Left ventricle myocardium superior (tissue), 1 donor: ENCODE measurements at regions not wholly inside any gene's neighbourhood (a gene's known extent, or its start where the extent isn't known, plus 50 kb on each side); places are given as distances from the start of the nearest gene placed in this dataset.

Source experiments
- ATAC-seq: fragments of 200-7000 bp; cut with Tn5 transposase; one replicate; pipeline ENCODE4 v1.9.1; 2020; ENCODE audit warnings: mild to moderate bottlenecking, moderate library complexity
- DNase-seq: peaks from one replicate; pipeline ENCODE4 v3.0.0-alpha.2; 2020
- intact Hi-C: fragments of 100-400 bp; cut with micrococcal nuclease; formaldehyde crosslinking; loops from one replicate; pipeline ENCODE4 v1.11.0; 2022
- donor health status: DM: no; HTN: yes; CAD: no; lungs with severe emphysema.

- ATAC-seq (no peak), DNase-seq (no peak)
- intact Hi-C loops = no loop called here
Measured at GRCh38 chr11:111049131-111049530, 196.4 kb upstream of the POU2AF2 start.

GRCh38 chr11:111047374-111047773 lies 198.2 kb upstream of the POU2AF2 start:
- no peak for ATAC-seq
- no peak for DNase-seq
- intact Hi-C loops = no loop called here

GRCh38 chr11:111046291-111046690 lies 199.2 kb upstream of the POU2AF2 start:
- intact Hi-C loops = no loop called here
- no peak for ATAC-seq
- DNase-seq = no peak

GRCh38 chr11:111045874-111046273 lies 199.7 kb upstream of the POU2AF2 start:
- ATAC-seq = peak; percentile 79
- intact Hi-C loops = no loop called here
- DNase-seq = no peak

GRCh38 chr11:111045407-111045803 lies 200.1 kb upstream of the POU2AF2 start:
- ATAC-seq (peak; percentile 82), DNase-seq (no peak)
- intact Hi-C loops = no loop called here

GRCh38 chr11:111044751-111045406 lies 200.6 kb upstream of the POU2AF2 start:
- ATAC-seq = no peak
- intact Hi-C loops = no loop called here
- no peak for DNase-seq

GRCh38 chr11:111039982-111040381 lies 205.5 kb upstream of the POU2AF2 start:
- DNase-seq = no peak
- intact Hi-C loops = no loop called here
- ATAC-seq = no peak

- ATAC-seq = no peak
Measured at GRCh38 chr11:111035746-111036145, 209.8 kb upstream of the POU2AF2 start.

GRCh38 chr11:111026241-111026640 lies 219.3 kb upstream of the POU2AF2 start:
- intact Hi-C loops = no loop called here
- ATAC-seq = no peak
- no peak for DNase-seq

More at GRCh38 chr11:111035746-111036145, 209.8 kb upstream of the POU2AF2 start:
- no peak for DNase-seq
- intact Hi-C loops = no loop called here

GRCh38 chr11:111021131-111021530 lies 224.4 kb upstream of the POU2AF2 start:
- intact Hi-C loops = no loop called here
- DNase-seq = no peak
- ATAC-seq = no peak

- peak; percentile 68 for ATAC-seq
- intact Hi-C loops = no loop called here
- no peak for DNase-seq
Measured at GRCh38 chr11:111019871-111020670, 225.5 kb upstream of the POU2AF2 start.

GRCh38 chr11:111019451-111019850 lies 226.1 kb upstream of the POU2AF2 start:
- no peak for ATAC-seq
- intact Hi-C loops = no loop called here
- DNase-seq = no peak

GRCh38 chr11:111018566-111018965 lies 227.0 kb upstream of the POU2AF2 start:
- DNase-seq (no peak), ATAC-seq (no peak)
- intact Hi-C loops = no loop called here

- no peak for ATAC-seq
- intact Hi-C loops = no loop called here
- no peak for DNase-seq
Measured at GRCh38 chr11:111012491-111012890, 233.0 kb upstream of the POU2AF2 start.

GRCh38 chr11:111011275-111011594 lies 234.3 kb upstream of the POU2AF2 start:
- ATAC-seq (no peak), DNase-seq (no peak)
- intact Hi-C loops = no loop called here

GRCh38 chr11:111010391-111011274 lies 234.9 kb upstream of the POU2AF2 start:
- DNase-seq (no peak), ATAC-seq (no peak)
- intact Hi-C loops = no loop called here

- DNase-seq (no peak), ATAC-seq (no peak)
- intact Hi-C loops = no loop called here
Measured at GRCh38 chr11:111006227-111006626, 239.3 kb upstream of the POU2AF2 start.

GRCh38 chr11:111001986-111002611 lies 243.4 kb upstream of the POU2AF2 start:
- intact Hi-C loops = no loop called here
- DNase-seq (no peak), ATAC-seq (peak; percentile 90)

GRCh38 chr11:111001081-111001430 lies 244.5 kb upstream of the POU2AF2 start:
- DNase-seq (peak; percentile 26), ATAC-seq (peak; percentile 79)
- intact Hi-C loops = no loop called here
